PC-9 (cell line): ENCODE measurements at regions not wholly inside any gene's neighbourhood (a gene's known extent, or its start where the extent isn't known, plus 50 kb on each side); places are given as distances from the start of the nearest gene placed in this dataset.

ENCODE experiments used
- BruUV-seq: library from RNA; stranded (reverse); fragments of 400-500 nt; replicated peaks from 2 replicates; lab custom pipeline; 2021; lab: Mats Ljungman, UMichigan
- CTCF ChIA-PET: fragments of 300-600 bp; sonication (Branson Sonifier 250); formaldehyde crosslinking; loops from one replicate; lab custom pipeline; 2022; ENCODE audit warnings: antibody characterized with exemption; lab: Charles Lee
- POLR2A ChIA-PET: fragments of 300-600 bp; sonication (Branson Sonifier 250); formaldehyde crosslinking; loops from one replicate; lab custom pipeline; 2022; ENCODE audit warnings: antibody characterized with exemption; ENCODE audit not compliant: unreplicated experiment; lab: Charles Lee
- DNase-seq, 2 experiments: peaks; one replicate each; pipeline versions ENCODE4 v3.0.0 to v3.0.0-alpha.2; 2015 to 2022; ENCODE audit warnings: mixed read lengths in 1 of 2
- H2AFZ ChIP-seq: fragments of 200-600 bp; sonication (generic); 2 replicates; pipeline ENCODE4 v1.8.1; 2017; ENCODE audit warnings: antibody characterized with exemption
- H3F3A ChIP-seq: fragments of 200-600 bp; sonication (generic); 2 replicates; pipeline ENCODE4 v1.8.1; 2017; ENCODE audit warnings: antibody characterized with exemption, mild to moderate bottlenecking, low read depth; ENCODE audit not compliant: insufficient read depth
- H3K27ac ChIP-seq: fragments of 200-600 bp; sonication (generic); 2 replicates; pipeline ENCODE4 v1.6.1; 2016; ENCODE audit warnings: mixed run types
- H3K27me3 ChIP-seq: fragments of 200-600 bp; sonication (generic); 2 replicates; pipeline ENCODE4 v1.6.1; 2016; ENCODE audit warnings: low read depth, mixed run types; ENCODE audit not compliant: insufficient read depth
- H3K36me3 ChIP-seq: fragments of 200-600 bp; sonication (generic); 2 replicates; pipeline ENCODE4 v1.6.1; 2016; ENCODE audit warnings: low read depth, mixed run types
- H3K4me1 ChIP-seq: fragments of 200-600 bp; sonication (generic); replicated peaks from 2 replicates; pipeline ENCODE4 v1.6.1; 2016; ENCODE audit warnings: mixed run types; ENCODE audit not compliant: insufficient read depth
- H3K4me2 ChIP-seq: fragments of 200-600 bp; sonication (generic); 2 replicates; pipeline ENCODE4 v1.6.1; 2017; ENCODE audit warnings: mixed run types
- H3K4me3 ChIP-seq: fragments of 200-600 bp; sonication (generic); 2 replicates; pipeline ENCODE4 v1.6.1; 2016; ENCODE audit warnings: mixed run types
- H3K79me2 ChIP-seq: fragments of 200-600 bp; sonication (generic); 2 replicates; pipeline ENCODE4 v1.6.1; 2017; ENCODE audit warnings: low read depth, mixed run types
- H3K9me2 ChIP-seq: fragments of 200-600 bp; sonication (generic); 2 replicates; pipeline ENCODE4 v1.8.1; 2017; ENCODE audit warnings: mild to moderate bottlenecking; ENCODE audit not compliant: insufficient read depth
- H3K9me3 ChIP-seq: fragments of 200-600 bp; sonication (generic); 2 replicates; pipeline ENCODE4 v1.8.1; 2016; ENCODE audit warnings: low read depth; ENCODE audit not compliant: insufficient read depth
- H4K20me1 ChIP-seq: fragments of 200-600 bp; sonication (generic); 2 replicates; pipeline ENCODE4 v1.8.1; 2017; ENCODE audit not compliant: insufficient read depth
- CTCF ChIP-seq: fragments of 200-600 bp; sonication (generic); conservative IDR thresholded peaks from 2 replicates; pipeline ENCODE4 v1.6.1; 2017; ENCODE audit warnings: mixed run types, antibody characterized with exemption, mild to moderate bottlenecking, moderate library complexity
- EZH2 ChIP-seq: fragments of 200-600 bp; sonication (generic); IDR thresholded peaks from 2 replicates; pipeline ENCODE4 v1.8.0; 2017; ENCODE audit warnings: antibody characterized with exemption, low read depth
- intact Hi-C: fragments of 100-400 bp; cut with micrococcal nuclease; formaldehyde crosslinking; loops from one replicate; pipeline ENCODE4 v1.10.0; 2022; ENCODE audit not compliant: unreplicated experiment

- no peak overlapping the region for H3K27ac ChIP-seq
- H3K4me2 ChIP-seq: no peak overlapping the region
- no peaks in the 10 kb centered on the region for H3K27me3 ChIP-seq
- intact Hi-C loops: no loop called here
- no peak for DNase-seq
- no peaks in the 10 kb centered on the region for H4K20me1 ChIP-seq
- ChIA-PET CTCF (no interaction called here), POLR2A (no interaction called here)
- no peaks in the 10 kb centered on the region for H3F3A ChIP-seq
- H3K9me2 ChIP-seq: no peaks in the 10 kb centered on the region
- no peaks in the 10 kb centered on the region for H3K79me2 ChIP-seq
- no peaks in the 10 kb centered on the region for H3K36me3 ChIP-seq
- BruUV-seq: no TSS peak
- H2AFZ ChIP-seq: no peak overlapping the region
- TF ChIP-seq EZH2: no peak
- no peak for TF ChIP-seq CTCF
- no peak overlapping the region for H3K4me3 ChIP-seq
- no peaks in the 10 kb centered on the region for H3K9me3 ChIP-seq
- no peaks in the 10 kb centered on the region for H3K4me1 ChIP-seq
Observed at GRCh38 chr3:22506871-22507270, 696.3 kb upstream of the UBE2E2 start.

- TF ChIP-seq EZH2 (no peak), CTCF (no peak)
- no peaks in the 10 kb centered on the region for H3K79me2 ChIP-seq
- CTCF ChIA-PET: no interaction called here
- no peak for DNase-seq
- POLR2A ChIA-PET: no interaction called here
- H2AFZ ChIP-seq: no peak overlapping the region
- intact Hi-C loops: no loop called here
- no peak overlapping the region for H3K4me3 ChIP-seq
- BruUV-seq: no TSS peak
- H3F3A ChIP-seq: no peaks in the 10 kb centered on the region
- H3K27me3 ChIP-seq: no peaks in the 10 kb centered on the region
- no peaks in the 10 kb centered on the region for H3K9me3 ChIP-seq
- no peaks in the 10 kb centered on the region for H3K9me2 ChIP-seq
- H3K4me2 ChIP-seq: no peak overlapping the region
- H3K27ac ChIP-seq: no peak overlapping the region
- no peaks in the 10 kb centered on the region for H4K20me1 ChIP-seq
- H3K4me1 ChIP-seq: no peaks in the 10 kb centered on the region
- H3K36me3 ChIP-seq: no peaks in the 10 kb centered on the region
Observed at GRCh38 chr3:22507709-22508108, 695.4 kb upstream of the UBE2E2 start.

- CTCF ChIA-PET: no interaction called here
- no peak for DNase-seq
- no peaks in the 10 kb centered on the region for H4K20me1 ChIP-seq
- POLR2A ChIA-PET: no interaction called here
- no peaks in the 10 kb centered on the region for H3K9me2 ChIP-seq
- intact Hi-C loops: no loop called here
- H3F3A ChIP-seq: no peaks in the 10 kb centered on the region
- no peaks in the 10 kb centered on the region for H3K27me3 ChIP-seq
- H3K79me2 ChIP-seq: no peaks in the 10 kb centered on the region
- no peaks in the 10 kb centered on the region for H3K36me3 ChIP-seq
- no TSS peak for BruUV-seq
- no peak overlapping the region for H3K4me2 ChIP-seq
- H3K27ac ChIP-seq: no peak overlapping the region
- no peak overlapping the region for H3K4me3 ChIP-seq
- no peak overlapping the region for H2AFZ ChIP-seq
- H3K4me1 ChIP-seq: no peaks in the 10 kb centered on the region
- TF ChIP-seq CTCF: no peak
- TF ChIP-seq EZH2: no peak
- H3K9me3 ChIP-seq: no peaks in the 10 kb centered on the region
Observed at GRCh38 chr3:22523925-22524324, 679.2 kb upstream of the UBE2E2 start.
